ENCODE measurements at regions not wholly inside any gene's neighbourhood (a gene's known extent, or its start where the extent isn't known, plus 50 kb on each side); places are given as distances from the start of the nearest gene placed in this dataset.
A peak's percentile ranks its signal among the peaks of the same experiment; 100 is the strongest.
"Not testable (repeated sequence)": the region's sequence is repeated elsewhere in the genome, so short reads cannot be mapped to it uniquely, and the experiment has no call there.

DNA sequence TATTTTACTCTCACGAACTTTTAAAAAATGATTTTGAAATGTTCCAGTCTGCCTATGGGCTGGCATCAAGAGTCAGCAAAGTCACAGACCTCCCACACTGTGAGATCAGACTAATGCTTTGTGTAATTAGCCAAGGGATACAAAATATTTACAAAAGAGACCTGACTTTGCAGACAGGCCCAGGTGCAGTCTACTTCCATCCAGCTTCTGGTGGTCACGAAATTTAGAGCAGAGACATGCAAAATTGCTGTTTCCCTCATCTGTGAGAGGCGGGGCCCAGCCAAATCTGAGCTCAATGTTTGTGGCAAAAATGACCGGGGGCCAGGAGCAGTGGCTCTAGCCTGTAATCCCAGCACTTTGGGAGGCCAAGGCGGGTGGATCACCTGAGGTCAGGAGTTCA lies 82.5 kb upstream of the PITRM1 start:
- Histone ChIP-seq H3K4me1 (no peaks in the 10 kb centered on the region), H3K9me3 (no peaks in the 10 kb centered on the region), H3K36me3 (ENCODE audit: low read depth, missing control alignments) (no peaks in the 10 kb centered on the region), H3K4me3 (no peak overlapping the region), H3K27ac (no peak overlapping the region), H3K27me3 (no peaks in the 10 kb centered on the region)
- no peak for DNase-seq
- 80 to 85% methylated on average over 5 of the region's 5 CpGs for WGBS, 2 donors
- no peak for TF ChIP-seq POLR2A (IDR thresholded peaks at IDR 0.05)
- TF ChIP-seq, protein P1, sequence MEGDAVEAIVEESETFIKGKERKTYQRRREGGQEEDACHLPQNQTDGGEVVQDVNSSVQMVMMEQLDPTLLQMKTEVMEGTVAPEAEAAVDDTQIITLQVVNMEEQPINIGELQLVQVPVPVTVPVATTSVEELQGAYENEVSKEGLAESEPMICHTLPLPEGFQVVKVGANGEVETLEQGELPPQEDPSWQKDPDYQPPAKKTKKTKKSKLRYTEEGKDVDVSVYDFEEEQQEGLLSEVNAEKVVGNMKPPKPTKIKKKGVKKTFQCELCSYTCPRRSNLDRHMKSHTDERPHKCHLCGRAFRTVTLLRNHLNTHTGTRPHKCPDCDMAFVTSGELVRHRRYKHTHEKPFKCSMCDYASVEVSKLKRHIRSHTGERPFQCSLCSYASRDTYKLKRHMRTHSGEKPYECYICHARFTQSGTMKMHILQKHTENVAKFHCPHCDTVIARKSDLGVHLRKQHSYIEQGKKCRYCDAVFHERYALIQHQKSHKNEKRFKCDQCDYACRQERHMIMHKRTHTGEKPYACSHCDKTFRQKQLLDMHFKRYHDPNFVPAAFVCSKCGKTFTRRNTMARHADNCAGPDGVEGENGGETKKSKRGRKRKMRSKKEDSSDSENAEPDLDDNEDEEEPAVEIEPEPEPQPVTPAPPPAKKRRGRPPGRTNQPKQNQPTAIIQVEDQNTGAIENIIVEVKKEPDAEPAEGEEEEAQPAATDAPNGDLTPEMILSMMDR (IDR thresholded peaks at IDR 0.05), result no peak
- intact Hi-C loops (cut with DNase I; ENCODE audit: low total_unique reads), result no loop called here

DNA sequence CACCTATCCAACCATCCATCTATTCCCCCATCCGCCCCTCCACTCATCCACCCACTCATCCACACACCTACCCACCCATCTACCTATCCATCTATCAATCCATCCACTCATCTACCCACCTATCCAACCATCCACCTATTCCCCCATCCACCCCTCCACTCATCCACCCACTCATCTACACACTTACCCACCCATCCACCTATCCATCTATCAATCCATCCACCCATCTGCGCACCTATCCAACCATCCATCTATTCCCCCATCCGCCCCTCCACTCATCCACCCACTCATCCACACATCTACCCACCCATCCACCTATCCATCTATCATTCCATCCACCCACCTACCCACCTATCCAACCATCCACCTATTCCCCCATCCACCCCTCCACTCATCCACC lies 81.4 kb upstream of the PITRM1 start:
- H3K9me3 ChIP-seq; H3K27me3 ChIP-seq; H3K4me3 ChIP-seq; DNase-seq; H3K27ac ChIP-seq; H3K36me3 ChIP-seq (ENCODE audit: low read depth, missing control alignments); H3K4me1 ChIP-seq; intact Hi-C loops (cut with DNase I; ENCODE audit: low total_unique reads): not testable (repeated sequence)
- WGBS, 2 donors, result 94% methylated on average over 3 of the region's 3 CpGs

DNA sequence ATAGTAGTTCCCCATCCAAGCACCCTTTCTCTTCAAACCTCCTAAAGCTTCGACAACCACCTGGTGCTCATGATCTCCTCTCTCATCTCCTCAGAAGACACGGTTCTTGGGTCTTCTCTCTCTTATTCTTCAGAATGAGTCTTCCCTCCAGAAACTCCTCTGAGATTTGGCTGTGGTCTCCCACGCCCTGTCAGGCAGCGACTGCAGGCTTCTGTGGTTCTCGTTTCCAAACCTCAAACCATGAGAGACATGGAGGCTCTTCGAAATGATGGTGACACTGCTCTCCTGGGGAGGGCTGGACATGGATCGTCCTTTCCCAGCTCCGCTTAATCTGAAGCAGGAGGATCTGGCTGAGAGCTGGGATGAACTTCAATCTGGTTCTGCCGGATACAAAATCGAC lies 78.6 kb upstream of the PITRM1 start:
- no peaks in the 10 kb centered on the region for H3K9me3 ChIP-seq
- H3K27ac ChIP-seq, result no peak overlapping the region
- H3K4me1 ChIP-seq, result no peaks in the 10 kb centered on the region
- TF ChIP-seq POLR2A (IDR thresholded peaks at IDR 0.05), result no peak
- TF ChIP-seq, protein P1 (IDR thresholded peaks at IDR 0.05), result no peak
- no peaks in the 10 kb centered on the region for H3K36me3 ChIP-seq (ENCODE audit: low read depth, missing control alignments)
- DNase-seq, result no peak
- intact Hi-C loops (cut with DNase I; ENCODE audit: low total_unique reads), result no loop called here
- H3K4me3 ChIP-seq, result no peak overlapping the region
- H3K27me3 ChIP-seq, result no peaks in the 10 kb centered on the region
- 92 to 93% methylated on average over 10 of the region's 10 CpGs for WGBS, 2 donors

DNA sequence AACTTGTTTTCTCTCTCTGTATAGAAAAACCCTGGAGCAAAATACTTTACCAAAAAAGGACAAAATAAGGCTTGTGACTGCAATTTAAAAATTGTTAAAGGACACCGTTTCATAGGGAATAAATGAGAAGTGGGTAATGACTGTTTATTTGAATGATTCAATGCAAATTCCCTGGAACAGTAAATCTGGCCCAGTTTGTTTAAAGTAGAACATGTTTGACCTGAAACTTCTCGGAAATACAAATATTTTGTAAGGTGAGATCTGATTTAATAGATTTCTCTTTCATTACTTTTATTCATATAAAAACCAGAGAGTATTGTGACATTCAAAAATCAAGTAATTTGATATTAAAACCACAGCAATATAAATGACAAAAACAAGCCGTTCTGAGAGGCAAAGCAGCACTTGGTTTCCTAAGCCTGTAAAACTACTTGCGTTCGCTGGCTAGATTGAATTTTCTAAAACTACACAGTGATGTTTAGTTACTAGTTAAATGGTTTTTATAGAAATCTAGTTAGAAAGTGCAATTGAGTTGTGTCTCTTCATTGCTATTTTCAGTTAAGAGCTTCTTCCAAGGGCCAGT lies 76.8 kb upstream of the PITRM1 start:
- Histone ChIP-seq H3K4me1 (no peaks in the 10 kb centered on the region), H3K9me3 (no peaks in the 10 kb centered on the region), H3K27ac (peak overlapping the region; percentile 55 to 63), H3K4me3 (no peak overlapping the region), H3K36me3 (ENCODE audit: low read depth, missing control alignments) (no peaks in the 10 kb centered on the region), H3K27me3 (no peaks in the 10 kb centered on the region)
- intact Hi-C loops (cut with DNase I; ENCODE audit: low total_unique reads), result no loop called here
- WGBS, 2 donors, result 82 to 84% methylated on average over 5 of the region's 5 CpGs
- DNase-seq, result no peak
- TF ChIP-seq, protein P1 (IDR thresholded peaks at IDR 0.05), result no peak

DNA sequence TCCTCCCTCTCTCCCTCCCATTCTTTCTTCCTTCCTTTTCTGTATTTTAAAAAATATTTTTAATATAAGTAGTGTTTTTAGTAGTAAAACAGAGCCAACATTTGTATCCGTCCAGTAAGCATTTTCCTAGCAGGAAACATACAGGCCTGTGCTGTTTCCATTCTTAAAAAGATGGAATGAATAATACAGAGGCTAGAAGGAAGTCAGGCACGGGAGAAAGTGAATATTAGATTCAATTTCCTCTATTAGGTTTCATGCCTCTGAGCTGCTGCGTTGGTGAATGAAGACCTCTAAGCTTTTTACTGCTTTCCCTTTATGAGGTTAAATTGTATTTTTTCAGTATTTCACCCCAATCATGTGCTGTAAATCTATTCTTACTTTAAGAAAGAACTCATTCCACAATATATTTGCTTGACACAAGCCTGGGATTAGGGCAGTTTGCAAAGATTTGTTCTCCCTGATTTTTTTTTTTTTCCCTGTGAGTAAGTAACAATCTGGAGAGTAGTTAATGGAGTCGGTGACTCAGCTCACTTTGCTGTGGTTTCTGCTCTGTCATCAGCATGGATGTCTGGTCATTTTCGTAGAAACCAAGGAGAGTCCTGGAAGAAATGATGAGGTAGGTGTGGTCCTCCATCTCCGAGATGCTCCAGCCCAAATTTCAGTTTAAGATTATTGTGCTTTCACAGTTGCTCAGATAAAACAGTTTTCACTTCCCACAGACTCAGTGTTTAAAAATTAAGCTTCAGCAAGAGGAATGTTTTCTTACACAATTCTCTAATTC lies 76.1 kb upstream of the PITRM1 start:
- no peaks in the 10 kb centered on the region for H3K9me3 ChIP-seq
- no peaks in the 10 kb centered on the region for H3K36me3 ChIP-seq (ENCODE audit: low read depth, missing control alignments)
- no peak overlapping the region for H3K4me3 ChIP-seq
- H3K4me1 ChIP-seq, result no peaks in the 10 kb centered on the region
- H3K27ac ChIP-seq, result peak overlapping the region; percentile 55 to 63
- H3K27me3 ChIP-seq, result no peaks in the 10 kb centered on the region
- TF ChIP-seq, protein P1 (IDR thresholded peaks at IDR 0.05), result no peak
- no peak for TF ChIP-seq POLR2A (IDR thresholded peaks at IDR 0.05)
- intact Hi-C loops (cut with DNase I; ENCODE audit: low total_unique reads), result no loop called here
- no peak for DNase-seq
- WGBS, 2 donors, result 44 to 52% methylated on average over 6 of the region's 6 CpGs
